Esophagus muscularis mucosa (tissue), 4 donors: ENCODE measurements at regions not wholly inside any gene's neighbourhood (a gene's known extent, or its start where the extent isn't known, plus 50 kb on each side); places are given as distances from the start of the nearest gene placed in this dataset.
"Not testable (repeated sequence)": the region's sequence is repeated elsewhere in the genome, so short reads cannot be mapped to it uniquely, and the experiment has no call there.

Experiments used
- DNase-seq: peaks from one replicate; pipeline ENCODE4 v3.0.0-alpha.2; 2017; ENCODE audit errors: extremely low spot score
- H3K27ac ChIP-seq, 4 donors: fragments of 200-600 bp; sonication (generic); replicated peaks in 1 of 4; 1 replicate in 3 of 4; 2 replicates in 1 of 4; pipeline ENCODE4 v1.5.1; 2016 to 2019; ENCODE audit warnings: mild to moderate bottlenecking in 1 of 4
- H3K27me3 ChIP-seq, 4 donors: fragments of 200-600 bp; sonication (generic); one replicate each; pipeline versions ENCODE4 v1.5.1 to v1.6.0; 2016 to 2019
- H3K36me3 ChIP-seq, 4 donors: fragments of 200-600 bp; sonication (generic); one replicate each; pipeline ENCODE4 v1.5.1; 2016 to 2019
- H3K4me1 ChIP-seq, 4 donors: fragments of 200-600 bp; sonication (generic); one replicate each; pipeline ENCODE4 v1.5.1; 2016 to 2019
- H3K4me3 ChIP-seq, 4 donors: fragments of 200-600 bp; sonication (generic); 1 replicate in 2 of 4; 2 replicates in 2 of 4; pipeline ENCODE4 v1.5.1; 2016 to 2019; ENCODE audit warnings: mild to moderate bottlenecking in 4 of 4, moderate library complexity in 1 of 4
- H3K9me3 ChIP-seq, 4 donors: fragments of 200-600 bp; sonication (generic); 1 replicate in 3 of 4; 2 replicates in 1 of 4; pipeline ENCODE4 v1.5.1; 2016 to 2019
- POLR2AphosphoS5 ChIP-seq, 2 donors: sonication (generic); formaldehyde crosslinking; IDR thresholded peaks; one replicate each; pipeline ENCODE4 v1.6.1; 2017; ENCODE audit warnings: antibody characterized with exemption in 2 of 2
- whole genome bisulfite sequencing: methylation state at CpG from one replicate; pipeline ENCODE4 v1.1.5; 2018; 5-methylcytosine and 5-hydroxymethylcytosine counted together
- intact Hi-C: fragments of 100-400 bp; cut with DNase I; formaldehyde crosslinking; loops from one replicate; pipeline ENCODE4 v1.15.1; 2023

GRCh38 chr4:3954540-3955320, 188.5 kb downstream of the ADRA2C start:
- H3K27me3 ChIP-seq, H3K9me3 ChIP-seq, H3K36me3 ChIP-seq, DNase-seq, intact Hi-C loops: not testable (repeated sequence)
- Histone ChIP-seq H3K4me3 (peak overlapping the region; percentile 80 to 88 (median 85)), H3K27ac (peak overlapping the region; percentile 87 to 96 (median 90)), H3K4me1 (peaks cover 3 to 15% (median 12%) of the 10 kb centered on the region in 4 donors)
- peak; percentile 64 to 70 for TF ChIP-seq POLR2AphosphoS5 (IDR thresholded peaks at IDR 0.05)
- WGBS = 1% methylated on average over 24 of the region's 53 CpGs

- H3K27me3 ChIP-seq, H3K36me3 ChIP-seq, H3K9me3 ChIP-seq, intact Hi-C loops: not testable (repeated sequence)
- H3K27ac ChIP-seq = peak overlapping the region; percentile 87 to 96 (median 90)
- peak overlapping the region; percentile 80 to 88 (median 85) for H3K4me3 ChIP-seq
- peaks cover 3 to 15% (median 12%) of the 10 kb centered on the region in 4 donors for H3K4me1 ChIP-seq
- 1% methylated on average over 22 of the region's 60 CpGs for WGBS
- TF ChIP-seq POLR2AphosphoS5 (IDR thresholded peaks at IDR 0.05) = peak; percentile 35 to 64
- DNase-seq = peak; percentile 100
These were observed 189.4 kb downstream of the ADRA2C start for GRCh38 chr4:3955321-3956164.

- 4% methylated on average over 35 of the region's 38 CpGs for WGBS
- H3K9me3 ChIP-seq, H3K27me3 ChIP-seq, H3K36me3 ChIP-seq, DNase-seq, intact Hi-C loops: not testable (repeated sequence)
- Histone ChIP-seq H3K27ac (peak overlapping the region; percentile 87 to 96 (median 90)), H3K4me1 (peaks cover 3 to 15% (median 12%) of the 10 kb centered on the region in 4 donors), H3K4me3 (peak overlapping the region; percentile 80 to 88 (median 85))
These were observed 190.1 kb downstream of the ADRA2C start for GRCh38 chr4:3956165-3956867.

GRCh38 chr4:3961091-3961672, 195.0 kb downstream of the ADRA2C start:
- H3K9me3 ChIP-seq, intact Hi-C loops, H3K27ac ChIP-seq, H3K36me3 ChIP-seq, H3K27me3 ChIP-seq, H3K4me1 ChIP-seq, H3K4me3 ChIP-seq, DNase-seq: not testable (repeated sequence)
- WGBS = 77% methylated on average over 8 of the region's 10 CpGs

GRCh38 chr4:3964572-3965278, 198.5 kb downstream of the ADRA2C start:
- H3K9me3 ChIP-seq, H3K4me3 ChIP-seq, H3K36me3 ChIP-seq, H3K27ac ChIP-seq, DNase-seq, H3K4me1 ChIP-seq, H3K27me3 ChIP-seq, intact Hi-C loops: not testable (repeated sequence)
- WGBS = 84% methylated on average over 18 of the region's 24 CpGs

- H3K4me1 ChIP-seq, H3K27ac ChIP-seq, H3K4me3 ChIP-seq, H3K27me3 ChIP-seq, H3K9me3 ChIP-seq, intact Hi-C loops, DNase-seq, H3K36me3 ChIP-seq: not testable (repeated sequence)
- 90% methylated on average over 14 of the region's 14 CpGs for WGBS
These were observed 201.0 kb downstream of the ADRA2C start for GRCh38 chr4:3967204-3967603.

GRCh38 chr4:3972626-3973025, 206.4 kb downstream of the ADRA2C start:
- DNase-seq, H3K4me1 ChIP-seq, H3K4me3 ChIP-seq, intact Hi-C loops, H3K27ac ChIP-seq, H3K36me3 ChIP-seq, H3K9me3 ChIP-seq: not testable (repeated sequence)
- WGBS = 44% methylated on average over 2 of the region's 2 CpGs
- peaks cover 0 to 22% (median 0%) of the 10 kb centered on the region in 4 donors for H3K27me3 ChIP-seq

- H3K36me3 ChIP-seq, H3K9me3 ChIP-seq, intact Hi-C loops, H3K4me3 ChIP-seq, H3K27ac ChIP-seq, H3K4me1 ChIP-seq, DNase-seq: not testable (repeated sequence)
- 72% methylated on average over 13 of the region's 18 CpGs for WGBS
- H3K27me3 ChIP-seq = peaks cover 0 to 22% (median 0%) of the 10 kb centered on the region in 4 donors
These were observed 207.5 kb downstream of the ADRA2C start for GRCh38 chr4:3973581-3974200.

GRCh38 chr4:3983518-3984125, 217.4 kb downstream of the ADRA2C start:
- H3K4me1 ChIP-seq, intact Hi-C loops, H3K9me3 ChIP-seq, H3K4me3 ChIP-seq, H3K27ac ChIP-seq, DNase-seq, H3K36me3 ChIP-seq, H3K27me3 ChIP-seq: not testable (repeated sequence)
- WGBS = 32% methylated on average over 6 of the region's 6 CpGs
